VCaP (cell line): ENCODE measurements at regions not wholly inside any gene's neighbourhood (a gene's known extent, or its start where the extent isn't known, plus 50 kb on each side); places are given as distances from the start of the nearest gene placed in this dataset.
A peak's percentile ranks its signal among the peaks of the same experiment; 100 is the strongest.

Source experiments
- H3K27ac ChIP-seq: fragments of 450-650 bp; 2 replicates; pipeline ENCODE4 v1.5.1; 2017
- CTCF ChIP-seq: fragments of 450-650 bp; conservative IDR thresholded peaks from 2 replicates; pipeline ENCODE4 v1.5.1; 2017; ENCODE audit warnings: mild to moderate bottlenecking, moderate library complexity

GRCh38 chr2:137770166-137770565 is 194.1 kb upstream of the HNMT start:
- H3K27ac ChIP-seq = no peak overlapping the region

GRCh38 chr2:137771064-137771463 is 193.2 kb upstream of the HNMT start:
- TF ChIP-seq CTCF = no peak
- no peak overlapping the region for H3K27ac ChIP-seq

More at GRCh38 chr2:137770166-137770565, 194.1 kb upstream of the HNMT start:
- no peak for TF ChIP-seq CTCF

GRCh38 chr2:137772451-137772850 is 191.8 kb upstream of the HNMT start:
- TF ChIP-seq CTCF = no peak
- H3K27ac ChIP-seq = no peak overlapping the region

- no peak for TF ChIP-seq CTCF
- 0 out of 2 replicates have a peak overlapping the region, but pooled peaks have one; percentile 4 for H3K27ac ChIP-seq
Observed at GRCh38 chr2:137775529-137775928, 188.7 kb upstream of the HNMT start.

GRCh38 chr2:137776697-137777096 is 187.6 kb upstream of the HNMT start:
- TF ChIP-seq CTCF = no peak

GRCh38 chr2:137797641-137798040 is 166.6 kb upstream of the HNMT start:
- no peak for TF ChIP-seq CTCF
- no peak overlapping the region for H3K27ac ChIP-seq

More at GRCh38 chr2:137776697-137777096, 187.6 kb upstream of the HNMT start:
- no peak overlapping the region for H3K27ac ChIP-seq

GRCh38 chr2:137799600-137799999 is 164.7 kb upstream of the HNMT start:
- no peak overlapping the region for H3K27ac ChIP-seq
- TF ChIP-seq CTCF = no peak

- TF ChIP-seq CTCF = no peak
- no peak overlapping the region for H3K27ac ChIP-seq
Observed at GRCh38 chr2:137800386-137800785, 163.9 kb upstream of the HNMT start.
